Nephron progenitor cell (in vitro differentiated cells): ENCODE measurements at regions not wholly inside any gene's neighbourhood (a gene's known extent, or its start where the extent isn't known, plus 50 kb on each side); places are given as distances from the start of the nearest gene placed in this dataset.
"Not testable (repeated sequence)": the region's sequence is repeated elsewhere in the genome, so short reads cannot be mapped to it uniquely, and the experiment has no call there.

ENCODE experiments used
- DNase-seq: peaks from one replicate; pipeline ENCODE4 v3.0.0; 2021
- H3K27ac Mint-ChIP-seq: 2 replicates; pipeline ENCODE4 v1.8.0; 2021; ENCODE audit warnings: mild to moderate bottlenecking, moderate library complexity, mixed read lengths
- H3K27me3 Mint-ChIP-seq: 2 replicates; pipeline ENCODE4 v1.8.0; 2021; ENCODE audit warnings: mild to moderate bottlenecking, low read depth, mixed read lengths; ENCODE audit not compliant: poor library complexity
- H3K36me3 Mint-ChIP-seq: 2 replicates; pipeline ENCODE4 v1.8.0; 2021; ENCODE audit warnings: low read depth, mixed read lengths
- H3K4me1 Mint-ChIP-seq: 2 replicates; pipeline ENCODE4 v1.8.0; 2021; ENCODE audit warnings: mixed read lengths
- H3K4me3 Mint-ChIP-seq: 2 replicates; pipeline ENCODE4 v1.8.0; 2021; ENCODE audit warnings: mild to moderate bottlenecking, moderate library complexity, mixed read lengths
- H3K9me3 Mint-ChIP-seq: 2 replicates; pipeline ENCODE4 v1.8.0; 2021; ENCODE audit warnings: mild to moderate bottlenecking, moderate library complexity, mixed read lengths
- TF ChIP-seq, protein P1 (sequence below): fragments of 200-600 bp; sonication (generic); IDR thresholded peaks from 2 replicates; pipeline ENCODE4 v1.5.0; 2021; ENCODE audit warnings: antibody characterized with exemption

DNA sequence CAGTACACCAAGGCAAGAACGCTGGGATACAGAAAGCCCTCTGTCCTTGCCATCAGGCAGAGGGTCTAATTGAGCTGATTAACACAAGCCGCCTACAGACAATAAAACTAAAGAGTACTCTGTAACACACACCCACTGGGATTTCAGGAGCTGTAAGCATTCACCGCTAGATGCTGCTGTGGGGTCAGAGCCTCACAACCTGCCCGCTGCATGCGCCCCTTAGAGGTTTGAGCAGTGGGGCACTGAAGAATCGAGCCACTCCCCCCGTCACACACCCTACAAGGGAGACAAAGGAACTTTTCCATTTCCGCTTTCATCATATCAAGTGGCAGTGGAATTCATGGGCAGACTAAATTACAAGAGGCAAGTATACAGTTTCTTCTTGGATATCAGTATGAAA lies 1080.6 kb downstream of the PCDH17 start:
- DNase-seq: peak; percentile 6
- TF ChIP-seq, protein P1, sequence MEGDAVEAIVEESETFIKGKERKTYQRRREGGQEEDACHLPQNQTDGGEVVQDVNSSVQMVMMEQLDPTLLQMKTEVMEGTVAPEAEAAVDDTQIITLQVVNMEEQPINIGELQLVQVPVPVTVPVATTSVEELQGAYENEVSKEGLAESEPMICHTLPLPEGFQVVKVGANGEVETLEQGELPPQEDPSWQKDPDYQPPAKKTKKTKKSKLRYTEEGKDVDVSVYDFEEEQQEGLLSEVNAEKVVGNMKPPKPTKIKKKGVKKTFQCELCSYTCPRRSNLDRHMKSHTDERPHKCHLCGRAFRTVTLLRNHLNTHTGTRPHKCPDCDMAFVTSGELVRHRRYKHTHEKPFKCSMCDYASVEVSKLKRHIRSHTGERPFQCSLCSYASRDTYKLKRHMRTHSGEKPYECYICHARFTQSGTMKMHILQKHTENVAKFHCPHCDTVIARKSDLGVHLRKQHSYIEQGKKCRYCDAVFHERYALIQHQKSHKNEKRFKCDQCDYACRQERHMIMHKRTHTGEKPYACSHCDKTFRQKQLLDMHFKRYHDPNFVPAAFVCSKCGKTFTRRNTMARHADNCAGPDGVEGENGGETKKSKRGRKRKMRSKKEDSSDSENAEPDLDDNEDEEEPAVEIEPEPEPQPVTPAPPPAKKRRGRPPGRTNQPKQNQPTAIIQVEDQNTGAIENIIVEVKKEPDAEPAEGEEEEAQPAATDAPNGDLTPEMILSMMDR: no peak
- Mint-ChIP-seq H3K27ac (no peak overlapping the region), H3K27me3 (no peaks in the 10 kb centered on the region), H3K4me1 (no peaks in the 10 kb centered on the region), H3K36me3 (peaks cover 13% of the 10 kb centered on the region), H3K9me3 (peaks cover 50% of the 10 kb centered on the region), H3K4me3 (no peak overlapping the region)

DNA sequence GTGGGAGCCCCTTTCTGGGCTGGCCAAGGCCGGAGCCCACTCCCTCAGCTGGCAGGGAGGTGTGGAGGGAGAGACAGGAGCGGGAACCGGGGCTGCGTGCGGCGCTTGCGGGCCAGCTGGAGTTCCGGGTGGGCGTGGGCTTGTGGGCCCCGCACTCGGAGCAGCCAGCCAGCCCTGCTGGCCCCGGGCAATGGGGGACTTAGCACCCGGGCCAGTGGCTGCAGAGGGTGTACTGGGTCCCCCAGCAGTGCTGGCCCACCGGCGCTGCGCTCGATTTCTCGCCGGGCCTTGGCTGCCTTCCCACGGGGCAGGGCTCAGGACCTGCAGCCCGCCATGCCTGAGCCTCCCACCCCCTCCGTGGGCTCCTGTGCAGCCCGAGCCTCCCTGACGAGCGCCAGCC lies 1082.5 kb downstream of the PCDH17 start:
- not testable (repeated sequence) for H3K4me3 Mint-ChIP-seq, H3K27me3 Mint-ChIP-seq, DNase-seq, H3K36me3 Mint-ChIP-seq, H3K4me1 Mint-ChIP-seq, H3K27ac Mint-ChIP-seq
- peaks cover 36% of the 10 kb centered on the region for H3K9me3 Mint-ChIP-seq

DNA sequence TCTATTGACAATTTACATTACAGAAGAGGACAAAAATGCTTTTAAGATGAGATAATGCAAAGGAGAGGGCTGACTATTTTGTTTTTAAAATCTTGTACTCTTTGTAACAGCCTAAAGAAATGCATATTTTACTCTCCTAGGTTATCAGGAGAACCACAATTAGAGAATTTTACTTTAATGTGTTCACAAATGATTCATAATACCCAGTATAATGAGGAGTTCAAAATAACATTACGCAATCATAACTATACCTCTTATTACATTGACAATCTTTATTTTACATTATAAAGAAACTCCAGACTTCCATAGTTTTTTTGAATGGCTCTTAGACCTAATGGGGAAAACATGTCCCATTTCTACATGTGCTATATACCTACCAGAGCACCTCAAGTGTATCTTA lies 1089.7 kb downstream of the PCDH17 start:
- TF ChIP-seq, protein P1: no peak
- no peaks in the 10 kb centered on the region for H3K27me3 Mint-ChIP-seq
- H3K27ac Mint-ChIP-seq: no peak overlapping the region
- no peak for DNase-seq
- no peaks in the 10 kb centered on the region for H3K4me1 Mint-ChIP-seq
- H3K9me3 Mint-ChIP-seq: no peaks in the 10 kb centered on the region
- no peaks in the 10 kb centered on the region for H3K36me3 Mint-ChIP-seq
- no peak overlapping the region for H3K4me3 Mint-ChIP-seq

DNA sequence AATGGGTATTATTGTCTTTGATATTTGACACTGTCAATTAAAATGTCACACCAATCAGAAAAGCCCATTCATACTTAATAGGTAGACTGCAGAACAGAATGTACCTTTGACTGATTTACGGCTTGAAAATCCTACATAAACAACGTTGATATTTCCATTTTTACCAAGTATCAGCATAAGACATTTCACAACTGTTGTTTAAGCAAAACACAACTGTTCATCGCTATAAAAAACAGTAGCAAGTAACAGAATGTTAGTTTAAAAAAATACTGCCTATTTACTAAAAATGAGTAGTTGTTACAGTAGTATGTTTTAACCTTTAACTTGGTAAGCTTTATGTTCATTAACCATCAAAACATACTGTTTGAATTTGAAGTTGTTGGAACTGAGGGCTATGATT lies 1096.6 kb downstream of the PCDH17 start:
- Mint-ChIP-seq H3K27ac (no peak overlapping the region), H3K27me3 (no peaks in the 10 kb centered on the region), H3K36me3 (no peaks in the 10 kb centered on the region), H3K4me3 (no peak overlapping the region), H3K4me1 (peaks cover 31% of the 10 kb centered on the region), H3K9me3 (no peaks in the 10 kb centered on the region)
- TF ChIP-seq, protein P1: no peak
- no peak for DNase-seq

DNA sequence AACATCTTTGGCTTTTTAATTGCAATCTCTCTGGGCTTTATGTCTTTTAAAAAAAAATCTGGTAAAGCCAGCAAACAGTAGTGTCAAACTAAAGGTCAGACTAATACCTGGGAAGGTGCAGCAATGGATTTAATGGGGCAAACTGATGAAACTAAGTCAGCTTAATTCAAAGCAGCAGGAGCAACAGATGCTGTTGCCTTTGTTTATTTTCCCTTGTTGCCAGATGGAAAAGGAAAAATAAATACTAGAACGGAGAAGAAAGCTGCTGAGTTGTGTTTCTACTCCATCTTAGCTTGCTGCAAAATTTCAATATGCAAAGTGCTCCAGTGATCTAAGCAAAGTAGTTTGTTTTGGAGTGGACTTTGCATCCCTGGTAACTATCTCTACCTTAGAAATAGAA lies 1097.8 kb downstream of the PCDH17 start:
- Mint-ChIP-seq H3K27ac (no peak overlapping the region), H3K27me3 (no peaks in the 10 kb centered on the region), H3K4me3 (no peak overlapping the region), H3K36me3 (no peaks in the 10 kb centered on the region), H3K9me3 (no peaks in the 10 kb centered on the region), H3K4me1 (peaks cover 38% of the 10 kb centered on the region)
- DNase-seq: no peak
- TF ChIP-seq, protein P1: no peak

DNA sequence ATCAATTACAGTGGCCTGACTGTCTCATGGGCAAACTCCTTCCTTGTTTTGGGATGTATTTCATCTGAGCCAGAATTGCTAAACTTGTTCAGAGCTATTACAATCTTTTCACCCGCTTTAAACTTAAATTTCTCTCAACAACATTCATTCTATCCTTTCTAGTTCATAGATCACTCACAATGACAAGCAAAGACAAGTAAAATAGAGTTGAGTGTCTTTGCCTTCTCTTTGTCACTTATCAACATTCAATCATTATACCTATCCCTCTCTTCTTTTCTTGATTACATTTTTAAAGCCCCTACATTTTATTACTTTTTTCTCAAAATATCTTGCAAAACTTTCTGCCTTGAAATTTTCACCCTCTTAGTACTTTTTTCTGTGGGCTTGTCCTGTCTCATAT lies 1113.1 kb downstream of the PCDH17 start:
- TF ChIP-seq, protein P1: no peak
- Mint-ChIP-seq H3K36me3 (no peaks in the 10 kb centered on the region), H3K4me3 (no peak overlapping the region), H3K27me3 (no peaks in the 10 kb centered on the region), H3K9me3 (no peaks in the 10 kb centered on the region), H3K4me1 (no peaks in the 10 kb centered on the region), H3K27ac (no peak overlapping the region)
- DNase-seq: no peak

DNA sequence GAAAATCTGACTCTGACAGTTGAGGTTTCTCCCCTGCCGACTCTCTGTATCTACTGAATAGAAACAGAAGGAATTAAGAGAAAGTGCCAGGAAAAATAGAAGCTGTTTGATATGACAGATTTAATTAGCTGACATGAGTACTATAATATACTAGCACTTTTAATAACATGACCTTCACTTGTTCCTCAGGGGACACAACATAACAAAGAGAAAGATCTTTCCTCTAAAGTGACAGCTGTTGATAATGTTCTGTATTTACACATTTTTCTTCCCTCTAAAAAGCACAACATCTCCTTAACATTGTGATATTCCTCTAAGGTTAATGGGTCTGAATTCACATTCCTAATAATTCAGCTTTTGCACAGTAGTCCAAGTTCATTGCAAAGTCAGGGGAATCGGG lies 1136.0 kb downstream of the PCDH17 start:
- TF ChIP-seq, protein P1: no peak
- no peaks in the 10 kb centered on the region for H3K36me3 Mint-ChIP-seq
- no peaks in the 10 kb centered on the region for H3K27me3 Mint-ChIP-seq
- H3K4me3 Mint-ChIP-seq: no peak overlapping the region
- no peak overlapping the region for H3K27ac Mint-ChIP-seq
- H3K4me1 Mint-ChIP-seq: peaks cover 25% of the 10 kb centered on the region
- DNase-seq: no peak
- H3K9me3 Mint-ChIP-seq: no peaks in the 10 kb centered on the region
